HG03060 (cell line): ENCODE measurements at regions not wholly inside any gene's neighbourhood (a gene's known extent, or its start where the extent isn't known, plus 50 kb on each side); places are given as distances from the start of the nearest gene placed in this dataset.

Experiments
- ATAC-seq: cut with Tn5 transposase; IDR thresholded peaks from one replicate; pipeline ENCODE4 v1.9.1; 2021; ENCODE audit warnings: low read depth, moderate number of reproducible peaks; ENCODE audit not compliant: unreplicated experiment

- ATAC-seq: no peak
These were observed 318.4 kb upstream of the MAF start for GRCh38 chr16:79918916-79919315.

- no peak for ATAC-seq
These were observed 315.2 kb upstream of the MAF start for GRCh38 chr16:79915761-79916160.

- ATAC-seq: no peak
These were observed 314.6 kb upstream of the MAF start for GRCh38 chr16:79914961-79915720.

- no peak for ATAC-seq
These were observed 312.2 kb upstream of the MAF start for GRCh38 chr16:79912592-79913310.

- no peak for ATAC-seq
These were observed 311.1 kb upstream of the MAF start for GRCh38 chr16:79911660-79912059.

GRCh38 chr16:79909571-79909970 is 309.0 kb upstream of the MAF start:
- no peak for ATAC-seq

GRCh38 chr16:79903471-79903870 is 302.9 kb upstream of the MAF start:
- ATAC-seq: no peak

- ATAC-seq: no peak
These were observed 301.8 kb upstream of the MAF start for GRCh38 chr16:79902351-79902750.

- ATAC-seq: no peak
These were observed 301.0 kb upstream of the MAF start for GRCh38 chr16:79901522-79901921.

GRCh38 chr16:79899716-79900115 is 299.2 kb upstream of the MAF start:
- ATAC-seq: no peak

- ATAC-seq: no peak
These were observed 298.8 kb upstream of the MAF start for GRCh38 chr16:79899316-79899715.

- no peak for ATAC-seq
These were observed 298.2 kb upstream of the MAF start for GRCh38 chr16:79898703-79899102.

GRCh38 chr16:79897453-79898146 is 297.1 kb upstream of the MAF start:
- no peak for ATAC-seq

- no peak for ATAC-seq
These were observed 296.5 kb upstream of the MAF start for GRCh38 chr16:79897104-79897452.

- no peak for ATAC-seq
These were observed 295.3 kb upstream of the MAF start for GRCh38 chr16:79895917-79896203.

- ATAC-seq: no peak
These were observed 294.7 kb upstream of the MAF start for GRCh38 chr16:79895053-79895916.

GRCh38 chr16:79893445-79893844 is 292.9 kb upstream of the MAF start:
- ATAC-seq: no peak

- ATAC-seq: no peak
These were observed 291.7 kb upstream of the MAF start for GRCh38 chr16:79892278-79892677.

- ATAC-seq: no peak
These were observed 290.9 kb upstream of the MAF start for GRCh38 chr16:79891458-79891857.

GRCh38 chr16:79887541-79888540 is 287.3 kb upstream of the MAF start:
- no peak for ATAC-seq
